SIG-M5 treated with dmso at 0.1 percent for 504 hours (cell line): ENCODE measurements at regions not wholly inside any gene's neighbourhood (a gene's known extent, or its start where the extent isn't known, plus 50 kb on each side); places are given as distances from the start of the nearest gene placed in this dataset.
A peak's percentile ranks its signal among the peaks of the same experiment; 100 is the strongest.
"Not testable (repeated sequence)": the region's sequence is repeated elsewhere in the genome, so short reads cannot be mapped to it uniquely, and the experiment has no call there.

Experiments
- DNase-seq: peaks from one replicate; lab custom pipeline; 2025; ENCODE audit not compliant: unreplicated experiment; lab: John Stamatoyannopoulos, UW

- peak; percentile 23 for DNase-seq
These were observed 500.0 kb upstream of the C9orf72 start for GRCh38 chr9:28073270-28073669.

- DNase-seq: no peak
These were observed 506.4 kb upstream of the C9orf72 start for GRCh38 chr9:28079677-28080076.

- no peak for DNase-seq
These were observed 509.4 kb upstream of the C9orf72 start for GRCh38 chr9:28082671-28083070.

- no peak for DNase-seq
These were observed 513.6 kb upstream of the C9orf72 start for GRCh38 chr9:28086881-28087280.

- DNase-seq: no peak
These were observed 520.0 kb upstream of the C9orf72 start for GRCh38 chr9:28092981-28093936.

GRCh38 chr9:28101509-28101908 lies 528.2 kb upstream of the C9orf72 start:
- DNase-seq: no peak

- DNase-seq: no peak
These were observed 531.7 kb upstream of the C9orf72 start for GRCh38 chr9:28105001-28105400.

GRCh38 chr9:28120184-28120583 lies 546.9 kb upstream of the C9orf72 start:
- DNase-seq: no peak

GRCh38 chr9:28120626-28121025 lies 547.3 kb upstream of the C9orf72 start:
- DNase-seq: no peak

- DNase-seq: no peak
These were observed 548.1 kb upstream of the C9orf72 start for GRCh38 chr9:28121366-28121765.

GRCh38 chr9:28124917-28125316 lies 551.6 kb upstream of the C9orf72 start:
- no peak for DNase-seq

GRCh38 chr9:28127101-28127500 lies 553.8 kb upstream of the C9orf72 start:
- no peak for DNase-seq

- DNase-seq: no peak
These were observed 561.2 kb upstream of the C9orf72 start for GRCh38 chr9:28134446-28134976.

- DNase-seq: no peak
These were observed 562.3 kb upstream of the C9orf72 start for GRCh38 chr9:28135549-28135948.

GRCh38 chr9:28136113-28136512 lies 562.8 kb upstream of the C9orf72 start:
- no peak for DNase-seq

GRCh38 chr9:28147430-28147829 lies 574.1 kb upstream of the C9orf72 start:
- DNase-seq: not testable (repeated sequence)

- DNase-seq: not testable (repeated sequence)
These were observed 574.8 kb upstream of the C9orf72 start for GRCh38 chr9:28147923-28148597.

- not testable (repeated sequence) for DNase-seq
These were observed 576.2 kb upstream of the C9orf72 start for GRCh38 chr9:28149361-28150050.

GRCh38 chr9:28155067-28155466 lies 581.8 kb upstream of the C9orf72 start:
- no peak for DNase-seq

- DNase-seq: no peak
These were observed 582.4 kb upstream of the C9orf72 start for GRCh38 chr9:28155671-28156070.

- no peak for DNase-seq
These were observed 585.2 kb upstream of the C9orf72 start for GRCh38 chr9:28158451-28158850.
